ENCODE measurements at regions not wholly inside any gene's neighbourhood (a gene's known extent, or its start where the extent isn't known, plus 50 kb on each side); places are given as distances from the start of the nearest gene placed in this dataset.
"Not testable (repeated sequence)": the region's sequence is repeated elsewhere in the genome, so short reads cannot be mapped to it uniquely, and the experiment has no call there.

DNA sequence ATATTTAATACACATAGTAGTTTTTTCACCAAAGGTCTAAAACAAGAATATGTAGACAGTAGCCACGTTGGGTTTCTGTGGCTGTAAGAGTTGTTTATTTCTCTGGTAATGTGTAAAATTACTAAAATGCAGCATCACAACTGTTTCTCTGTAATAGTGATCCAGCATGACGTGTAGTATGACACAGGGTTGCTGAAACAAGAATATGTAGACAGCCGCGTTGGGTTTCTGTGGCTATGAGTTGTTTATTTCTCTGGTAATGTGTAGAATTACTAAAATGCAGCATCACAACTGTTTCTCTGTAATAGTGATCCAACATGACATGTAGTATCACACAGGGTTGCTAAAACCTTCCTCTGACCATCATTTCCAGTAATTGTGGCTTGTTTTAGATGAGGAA lies 153.6 kb upstream of the ZNF717 start:
- Histone ChIP-seq H3K4me1 (ENCODE audit: control insufficient read depth in 1 of 2, low read depth in 2 of 2) (no peaks in the 10 kb centered on the region), H3K27ac (no peak overlapping the region), H3K27me3 (replicated peaks; ENCODE audit: insufficient read depth) (no peaks in the 10 kb centered on the region), H3K36me3 (no peaks in the 10 kb centered on the region), H3K4me3 (no peak overlapping the region), H3K9me3 (no peaks in the 10 kb centered on the region)
- DNase-seq (ENCODE audit: low spot score) (no peak), ATAC-seq (ENCODE audit: insufficient number of reproducible peaks, low FRiP score, low read depth) (no peak)
- TF ChIP-seq, protein P1, sequence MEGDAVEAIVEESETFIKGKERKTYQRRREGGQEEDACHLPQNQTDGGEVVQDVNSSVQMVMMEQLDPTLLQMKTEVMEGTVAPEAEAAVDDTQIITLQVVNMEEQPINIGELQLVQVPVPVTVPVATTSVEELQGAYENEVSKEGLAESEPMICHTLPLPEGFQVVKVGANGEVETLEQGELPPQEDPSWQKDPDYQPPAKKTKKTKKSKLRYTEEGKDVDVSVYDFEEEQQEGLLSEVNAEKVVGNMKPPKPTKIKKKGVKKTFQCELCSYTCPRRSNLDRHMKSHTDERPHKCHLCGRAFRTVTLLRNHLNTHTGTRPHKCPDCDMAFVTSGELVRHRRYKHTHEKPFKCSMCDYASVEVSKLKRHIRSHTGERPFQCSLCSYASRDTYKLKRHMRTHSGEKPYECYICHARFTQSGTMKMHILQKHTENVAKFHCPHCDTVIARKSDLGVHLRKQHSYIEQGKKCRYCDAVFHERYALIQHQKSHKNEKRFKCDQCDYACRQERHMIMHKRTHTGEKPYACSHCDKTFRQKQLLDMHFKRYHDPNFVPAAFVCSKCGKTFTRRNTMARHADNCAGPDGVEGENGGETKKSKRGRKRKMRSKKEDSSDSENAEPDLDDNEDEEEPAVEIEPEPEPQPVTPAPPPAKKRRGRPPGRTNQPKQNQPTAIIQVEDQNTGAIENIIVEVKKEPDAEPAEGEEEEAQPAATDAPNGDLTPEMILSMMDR (IDR thresholded peaks at IDR 0.05), result no peak

DNA sequence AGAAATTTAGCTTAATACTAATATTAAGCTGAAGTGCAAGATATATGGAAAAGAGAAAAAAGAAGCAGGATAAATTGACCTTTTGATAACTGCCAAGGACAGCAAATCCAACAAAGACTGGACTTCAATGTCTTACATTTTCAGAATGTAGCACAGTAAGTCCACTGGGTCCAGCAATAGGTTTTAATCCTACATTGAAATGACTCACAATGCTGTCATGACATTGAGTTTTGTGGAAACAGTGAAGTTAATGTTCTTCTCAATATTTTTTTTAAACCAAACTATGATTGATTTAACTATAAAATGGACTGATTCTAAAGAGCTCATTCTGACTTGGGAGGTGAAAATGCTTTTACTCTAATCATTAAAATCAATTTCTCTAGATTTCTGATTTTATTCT lies 166.6 kb upstream of the ZNF717 start:
- DNase-seq (ENCODE audit: low spot score) (no peak), ATAC-seq (ENCODE audit: insufficient number of reproducible peaks, low FRiP score, low read depth) (no peak)
- TF ChIP-seq, protein P1 (IDR thresholded peaks at IDR 0.05), result no peak
- Histone ChIP-seq H3K4me3 (no peak overlapping the region), H3K9me3 (no peaks in the 10 kb centered on the region), H3K27ac (no peak overlapping the region), H3K4me1 (ENCODE audit: control insufficient read depth in 1 of 2, low read depth in 2 of 2) (no peaks in the 10 kb centered on the region), H3K27me3 (replicated peaks; ENCODE audit: insufficient read depth) (no peaks in the 10 kb centered on the region), H3K36me3 (no peaks in the 10 kb centered on the region)

DNA sequence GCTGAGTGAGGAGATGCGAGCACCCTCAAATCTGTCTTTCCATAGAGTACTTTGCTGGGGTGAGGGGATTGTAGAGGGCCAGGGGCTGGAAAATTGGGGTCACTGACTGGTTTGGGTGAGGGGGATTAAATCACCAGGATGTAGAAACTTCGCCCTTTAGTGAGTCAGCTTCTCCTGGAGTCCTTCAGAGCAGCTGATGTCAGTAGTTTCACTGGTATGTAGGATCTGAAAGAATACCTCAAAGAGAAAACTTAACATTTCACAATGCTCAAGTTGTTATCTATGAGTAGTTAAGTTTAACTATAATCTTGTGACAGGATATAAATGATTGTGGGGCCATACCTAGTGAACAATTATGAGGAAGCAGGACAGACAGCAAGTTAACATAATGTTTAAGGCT lies 174.7 kb upstream of the ZNF717 start:
- not testable (repeated sequence) for ATAC-seq (ENCODE audit: insufficient number of reproducible peaks, low FRiP score, low read depth); H3K27me3 ChIP-seq (replicated peaks; ENCODE audit: insufficient read depth); H3K4me1 ChIP-seq (ENCODE audit: control insufficient read depth in 1 of 2, low read depth in 2 of 2); DNase-seq (ENCODE audit: low spot score); H3K4me3 ChIP-seq; H3K27ac ChIP-seq; H3K36me3 ChIP-seq; H3K9me3 ChIP-seq

GRCh38 chr3:75962054-75962453 lies 176.7 kb upstream of the ZNF717 start:
- not testable (repeated sequence) for H3K36me3 ChIP-seq; H3K4me3 ChIP-seq; H3K4me1 ChIP-seq (ENCODE audit: control insufficient read depth in 1 of 2, low read depth in 2 of 2); H3K27me3 ChIP-seq (replicated peaks; ENCODE audit: insufficient read depth); H3K9me3 ChIP-seq; DNase-seq (ENCODE audit: low spot score); H3K27ac ChIP-seq; ATAC-seq (ENCODE audit: insufficient number of reproducible peaks, low FRiP score, low read depth)

DNA sequence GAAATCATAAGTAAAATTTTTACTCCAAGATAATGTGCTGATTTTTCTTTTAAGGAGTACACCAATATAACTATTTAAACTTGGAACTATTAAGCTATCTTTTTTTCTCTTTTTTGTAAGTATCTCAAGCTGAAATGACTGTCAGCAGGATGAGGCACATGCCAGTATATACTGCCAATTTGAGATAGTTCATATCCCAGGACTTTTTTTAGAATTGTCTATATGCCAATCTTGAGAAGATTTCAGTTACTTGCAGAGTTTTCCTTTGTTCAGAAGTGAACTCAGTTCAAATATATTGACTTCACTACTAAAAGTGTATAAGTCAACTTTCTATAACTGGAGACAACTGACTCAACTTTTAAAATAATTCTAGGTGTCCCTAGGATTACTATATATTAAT lies 181.7 kb upstream of the ZNF717 start:
- DNase-seq (ENCODE audit: low spot score) (no peak), ATAC-seq (ENCODE audit: insufficient number of reproducible peaks, low FRiP score, low read depth) (no peak)
- H3K4me1 ChIP-seq (ENCODE audit: control insufficient read depth in 1 of 2, low read depth in 2 of 2), result no peaks in the 10 kb centered on the region
- H3K27me3 ChIP-seq (replicated peaks; ENCODE audit: insufficient read depth), result no peaks in the 10 kb centered on the region
- no peak overlapping the region for H3K4me3 ChIP-seq
- no peaks in the 10 kb centered on the region for H3K9me3 ChIP-seq
- no peaks in the 10 kb centered on the region for H3K36me3 ChIP-seq
- TF ChIP-seq, protein P1 (IDR thresholded peaks at IDR 0.05), result no peak
- H3K27ac ChIP-seq, result no peak overlapping the region

DNA sequence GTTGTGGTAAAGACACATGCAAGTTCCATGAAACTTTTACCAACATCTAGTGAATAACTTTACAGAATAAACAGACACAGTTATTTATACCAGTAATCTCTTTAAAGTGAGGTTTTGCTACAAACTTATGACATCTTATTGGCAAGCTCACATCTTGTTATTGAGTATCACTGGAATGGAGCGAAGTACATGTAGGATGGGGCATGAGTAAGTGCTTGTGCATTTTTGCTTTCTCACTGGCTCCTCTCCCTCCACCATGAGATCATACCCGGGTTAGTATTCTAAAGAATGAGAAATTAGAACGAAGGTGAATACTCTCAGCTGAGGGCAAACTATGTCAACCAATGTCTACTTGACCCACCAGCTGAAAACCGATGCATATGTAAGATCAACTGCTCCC lies 193.3 kb upstream of the ZNF717 start:
- Histone ChIP-seq H3K36me3 (no peaks in the 10 kb centered on the region), H3K4me3 (no peak overlapping the region), H3K27me3 (replicated peaks; ENCODE audit: insufficient read depth) (no peaks in the 10 kb centered on the region), H3K4me1 (ENCODE audit: control insufficient read depth in 1 of 2, low read depth in 2 of 2) (no peaks in the 10 kb centered on the region), H3K9me3 (no peaks in the 10 kb centered on the region), H3K27ac (no peak overlapping the region)
- ATAC-seq (ENCODE audit: insufficient number of reproducible peaks, low FRiP score, low read depth), result no peak
- DNase-seq (ENCODE audit: low spot score), result no peak
- TF ChIP-seq, protein P1 (IDR thresholded peaks at IDR 0.05), result no peak

Data from thoracic aorta (tissue), 2 donors.